NCI-H524 treated with DMSO at 0.1 percent for 48 hours (cell line): ENCODE measurements at regions not wholly inside any gene's neighbourhood (a gene's known extent, or its start where the extent isn't known, plus 50 kb on each side); places are given as distances from the start of the nearest gene placed in this dataset.

Experiments used
- DNase-seq: peaks from one replicate; lab custom pipeline; 2025; lab: John Stamatoyannopoulos, UW

- no peak for DNase-seq
Observed at GRCh38 chrX:9317176-9317575, 147.7 kb upstream of the TBL1X start.

GRCh38 chrX:9318213-9318612 lies 146.6 kb upstream of the TBL1X start:
- no peak for DNase-seq

GRCh38 chrX:9318766-9319165 lies 146.1 kb upstream of the TBL1X start:
- DNase-seq: no peak

- DNase-seq: no peak
Observed at GRCh38 chrX:9320940-9321339, 143.9 kb upstream of the TBL1X start.

GRCh38 chrX:9324676-9325075 lies 140.2 kb upstream of the TBL1X start:
- no peak for DNase-seq

- no peak for DNase-seq
Observed at GRCh38 chrX:9326369-9326768, 138.5 kb upstream of the TBL1X start.

GRCh38 chrX:9327086-9327746 lies 137.6 kb upstream of the TBL1X start:
- DNase-seq: no peak

GRCh38 chrX:9327747-9328145 lies 137.1 kb upstream of the TBL1X start:
- DNase-seq: no peak

GRCh38 chrX:9329056-9329455 lies 135.8 kb upstream of the TBL1X start:
- no peak for DNase-seq

GRCh38 chrX:9330249-9330982 lies 134.4 kb upstream of the TBL1X start:
- DNase-seq: no peak

GRCh38 chrX:9333873-9334560 lies 130.8 kb upstream of the TBL1X start:
- no peak for DNase-seq

- no peak for DNase-seq
Observed at GRCh38 chrX:9335251-9335650, 129.6 kb upstream of the TBL1X start.

- no peak for DNase-seq
Observed at GRCh38 chrX:9336456-9336855, 128.4 kb upstream of the TBL1X start.

GRCh38 chrX:9337046-9337445 lies 127.8 kb upstream of the TBL1X start:
- no peak for DNase-seq

GRCh38 chrX:9338986-9339385 lies 125.9 kb upstream of the TBL1X start:
- DNase-seq: no peak

GRCh38 chrX:9339603-9340491 lies 125.0 kb upstream of the TBL1X start:
- DNase-seq: peak; percentile 15

GRCh38 chrX:9340598-9341290 lies 124.1 kb upstream of the TBL1X start:
- DNase-seq: no peak

- DNase-seq: no peak
Observed at GRCh38 chrX:9341291-9342201, 123.3 kb upstream of the TBL1X start.

- no peak for DNase-seq
Observed at GRCh38 chrX:9342561-9343051, 122.3 kb upstream of the TBL1X start.

- no peak for DNase-seq
Observed at GRCh38 chrX:9343971-9344370, 120.9 kb upstream of the TBL1X start.
